ENCODE measurements at regions not wholly inside any gene's neighbourhood (a gene's known extent, or its start where the extent isn't known, plus 50 kb on each side); places are given as distances from the start of the nearest gene placed in this dataset.

- Histone ChIP-seq H3K27ac (ENCODE audit: control insufficient read depth, insufficient read depth, low read length) (no peak overlapping the region), H3K79me2 (ENCODE audit: control insufficient read depth, insufficient read depth, low read length) (no peaks in the 10 kb centered on the region), H3K4me3 (ENCODE audit: control insufficient read depth in 2 of 3, extremely low read depth in 1 of 3, insufficient read depth in 2 of 3, low read depth in 1 of 3, low read length in 3 of 3) (no peak overlapping the region), H3K27me3 (ENCODE audit: control insufficient read depth, extremely low read depth, insufficient read depth, low read length) (no peaks in the 10 kb centered on the region), H2AFZ (ENCODE audit: control insufficient read depth, low read length) (no peak overlapping the region), H3K9me3 (ENCODE audit: control insufficient read depth, low read depth, low read length) (no peaks in the 10 kb centered on the region), H3K4me2 (ENCODE audit: control insufficient read depth, extremely low read depth, insufficient read depth, low read depth, low read length) (no peak overlapping the region), H3K36me3 (ENCODE audit: control insufficient read depth in 2 of 2, extremely low read depth in 1 of 2, insufficient read depth in 2 of 2, low read length in 2 of 2) (no peaks in the 10 kb centered on the region), H3K4me1 (ENCODE audit: control insufficient read depth, extremely low read depth, insufficient read depth, low read length) (peaks cover 12% of the 10 kb centered on the region), H4K20me1 (ENCODE audit: control insufficient read depth, extremely low read depth, insufficient read depth, low read length) (no peaks in the 10 kb centered on the region), H3K9ac (ENCODE audit: control insufficient read depth, extremely low read depth, insufficient read depth, low read length) (no peak overlapping the region), H3K9me1 (ENCODE audit: control insufficient read depth, extremely low read depth, insufficient read depth, low read length) (no peaks in the 10 kb centered on the region)
- DNase-seq (ENCODE audit: low read depth, low spot score) (no peak), FAIRE-seq (no peak)
- dilution Hi-C loops (cut with MboI; ENCODE audit: extremely low pct_ligation_motif_present, low sequenced_read_pairs), result no loop called here
- TF ChIP-seq CTCF (optimal IDR thresholded peaks at IDR 0.05 in 1 of 3, IDR thresholded peaks at IDR 0.05 in 1 of 3, conservative IDR thresholded peaks at IDR 0.05 in 1 of 3; ENCODE audit: extremely low read depth in 1 of 3, insufficient read depth in 2 of 3, low read length in 3 of 3) (no peak), EZH2 (IDR thresholded peaks at IDR 0.05; ENCODE audit: low read length) (no peak)
Observed at GRCh38 chr5:67901814-67902496, 313.6 kb upstream of the PIK3R1 start.

GRCh38 chr5:67900514-67900913 is 315.0 kb upstream of the PIK3R1 start:
- no peak overlapping the region for H3K27ac ChIP-seq (ENCODE audit: control insufficient read depth, insufficient read depth, low read length)
- dilution Hi-C loops (cut with MboI; ENCODE audit: extremely low pct_ligation_motif_present, low sequenced_read_pairs), result no loop called here
- no peaks in the 10 kb centered on the region for H3K79me2 ChIP-seq (ENCODE audit: control insufficient read depth, insufficient read depth, low read length)
- H2AFZ ChIP-seq (ENCODE audit: control insufficient read depth, low read length), result no peak overlapping the region
- H3K36me3 ChIP-seq (ENCODE audit: control insufficient read depth in 2 of 2, extremely low read depth in 1 of 2, insufficient read depth in 2 of 2, low read length in 2 of 2), result no peaks in the 10 kb centered on the region
- no peaks in the 10 kb centered on the region for H4K20me1 ChIP-seq (ENCODE audit: control insufficient read depth, extremely low read depth, insufficient read depth, low read length)
- H3K9ac ChIP-seq (ENCODE audit: control insufficient read depth, extremely low read depth, insufficient read depth, low read length), result no peak overlapping the region
- DNase-seq (ENCODE audit: low read depth, low spot score) (no peak), FAIRE-seq (no peak)
- H3K27me3 ChIP-seq (ENCODE audit: control insufficient read depth, extremely low read depth, insufficient read depth, low read length), result no peaks in the 10 kb centered on the region
- H3K4me1 ChIP-seq (ENCODE audit: control insufficient read depth, extremely low read depth, insufficient read depth, low read length), result peaks cover 20% of the 10 kb centered on the region
- H3K9me1 ChIP-seq (ENCODE audit: control insufficient read depth, extremely low read depth, insufficient read depth, low read length), result no peaks in the 10 kb centered on the region
- no peak overlapping the region for H3K4me3 ChIP-seq (ENCODE audit: control insufficient read depth in 2 of 3, extremely low read depth in 1 of 3, insufficient read depth in 2 of 3, low read depth in 1 of 3, low read length in 3 of 3)
- TF ChIP-seq EZH2 (IDR thresholded peaks at IDR 0.05; ENCODE audit: low read length) (no peak), CTCF (optimal IDR thresholded peaks at IDR 0.05 in 1 of 3, IDR thresholded peaks at IDR 0.05 in 1 of 3, conservative IDR thresholded peaks at IDR 0.05 in 1 of 3; ENCODE audit: extremely low read depth in 1 of 3, insufficient read depth in 2 of 3, low read length in 3 of 3) (no peak)
- H3K9me3 ChIP-seq (ENCODE audit: control insufficient read depth, low read depth, low read length), result peaks cover 4% of the 10 kb centered on the region
- H3K4me2 ChIP-seq (ENCODE audit: control insufficient read depth, extremely low read depth, insufficient read depth, low read depth, low read length), result no peak overlapping the region
